ENCODE measurements at regions not wholly inside any gene's neighbourhood (a gene's known extent, or its start where the extent isn't known, plus 50 kb on each side); places are given as distances from the start of the nearest gene placed in this dataset.
A peak's percentile ranks its signal among the peaks of the same experiment; 100 is the strongest.

DNA sequence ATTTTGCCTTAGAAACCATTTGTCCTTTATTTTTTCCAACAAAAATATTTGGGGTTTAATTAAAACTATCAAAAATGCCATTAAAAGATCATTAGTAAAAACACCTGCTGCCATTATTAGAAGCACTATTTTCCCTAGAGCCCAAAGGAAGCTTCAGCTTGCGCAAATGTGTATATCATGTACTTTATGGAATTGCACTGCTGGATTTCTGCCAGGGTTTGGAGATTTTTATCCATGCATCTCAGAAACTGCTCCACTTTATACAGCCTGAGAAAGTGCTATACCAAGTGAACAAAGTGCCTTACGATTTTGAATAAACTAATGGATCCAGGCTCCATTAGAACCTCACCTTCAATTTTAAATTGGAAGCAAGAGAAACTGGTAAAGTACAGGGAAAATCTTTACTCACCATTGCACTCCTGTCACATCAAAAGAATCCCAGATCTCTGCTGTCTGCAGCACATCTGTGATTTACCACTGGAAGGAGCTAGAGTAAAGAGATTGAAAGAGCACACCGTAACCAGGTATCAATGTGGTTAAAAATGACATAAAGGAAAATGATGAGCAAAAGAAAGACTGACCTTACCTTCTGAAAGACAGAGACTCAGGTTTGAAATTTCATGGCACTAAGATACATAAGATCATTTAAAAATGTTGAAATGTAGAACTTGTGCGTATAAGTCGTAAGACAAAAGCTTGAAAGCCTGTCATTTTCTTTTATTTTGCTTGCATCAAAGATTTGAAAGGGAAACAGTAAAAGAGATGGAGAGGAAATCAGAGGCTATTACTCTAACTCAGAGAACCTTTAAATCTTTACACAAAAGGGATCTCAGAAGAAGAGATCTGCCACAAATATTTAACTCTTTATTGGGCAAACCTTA, 678.1 kb upstream of the GOT2 start:
- H3K27ac ChIP-seq, result no peak overlapping the region
- no peak overlapping the region for H3K4me2 ChIP-seq
- H2AFZ ChIP-seq, result no peak overlapping the region
- H4K20me1 ChIP-seq (ENCODE audit: insufficient read depth, poor library complexity, severe bottlenecking), result no peaks in the 10 kb centered on the region
- H3K79me2 ChIP-seq, result no peaks in the 10 kb centered on the region
- no peaks in the 10 kb centered on the region for H3K27me3 ChIP-seq
- H3K4me3 ChIP-seq, result no peak overlapping the region
- 51% methylated on average over 5 of the region's 5 CpGs for WGBS (ENCODE audit: low lambda C conversion rate, missing lambda C conversion rate)
- H3K9me3 ChIP-seq (ENCODE audit: low read depth), result no peaks in the 10 kb centered on the region
- TF ChIP-seq, protein P1, sequence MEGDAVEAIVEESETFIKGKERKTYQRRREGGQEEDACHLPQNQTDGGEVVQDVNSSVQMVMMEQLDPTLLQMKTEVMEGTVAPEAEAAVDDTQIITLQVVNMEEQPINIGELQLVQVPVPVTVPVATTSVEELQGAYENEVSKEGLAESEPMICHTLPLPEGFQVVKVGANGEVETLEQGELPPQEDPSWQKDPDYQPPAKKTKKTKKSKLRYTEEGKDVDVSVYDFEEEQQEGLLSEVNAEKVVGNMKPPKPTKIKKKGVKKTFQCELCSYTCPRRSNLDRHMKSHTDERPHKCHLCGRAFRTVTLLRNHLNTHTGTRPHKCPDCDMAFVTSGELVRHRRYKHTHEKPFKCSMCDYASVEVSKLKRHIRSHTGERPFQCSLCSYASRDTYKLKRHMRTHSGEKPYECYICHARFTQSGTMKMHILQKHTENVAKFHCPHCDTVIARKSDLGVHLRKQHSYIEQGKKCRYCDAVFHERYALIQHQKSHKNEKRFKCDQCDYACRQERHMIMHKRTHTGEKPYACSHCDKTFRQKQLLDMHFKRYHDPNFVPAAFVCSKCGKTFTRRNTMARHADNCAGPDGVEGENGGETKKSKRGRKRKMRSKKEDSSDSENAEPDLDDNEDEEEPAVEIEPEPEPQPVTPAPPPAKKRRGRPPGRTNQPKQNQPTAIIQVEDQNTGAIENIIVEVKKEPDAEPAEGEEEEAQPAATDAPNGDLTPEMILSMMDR (IDR thresholded peaks at IDR 0.05; ENCODE audit: poor library complexity), result peak; percentile 63
- TF ChIP-seq EZH2 (IDR thresholded peaks at IDR 0.05; ENCODE audit: borderline replicate concordance), result no peak
- TF ChIP-seq EZH2phosphoT487 (IDR thresholded peaks at IDR 0.05; ENCODE audit: low read depth, severe bottlenecking, unreplicated experiment), result no peak
- H3K9me2 ChIP-seq (replicated peaks; ENCODE audit: insufficient read depth), result no peaks in the 10 kb centered on the region
- no peaks in the 10 kb centered on the region for H3K4me1 ChIP-seq (ENCODE audit: insufficient read depth)
- no peaks in the 10 kb centered on the region for H3K36me3 ChIP-seq (replicated peaks; ENCODE audit: insufficient read depth, low read depth)
- DNase-seq (ENCODE audit: low spot score), result peak; percentile 10

DNA sequence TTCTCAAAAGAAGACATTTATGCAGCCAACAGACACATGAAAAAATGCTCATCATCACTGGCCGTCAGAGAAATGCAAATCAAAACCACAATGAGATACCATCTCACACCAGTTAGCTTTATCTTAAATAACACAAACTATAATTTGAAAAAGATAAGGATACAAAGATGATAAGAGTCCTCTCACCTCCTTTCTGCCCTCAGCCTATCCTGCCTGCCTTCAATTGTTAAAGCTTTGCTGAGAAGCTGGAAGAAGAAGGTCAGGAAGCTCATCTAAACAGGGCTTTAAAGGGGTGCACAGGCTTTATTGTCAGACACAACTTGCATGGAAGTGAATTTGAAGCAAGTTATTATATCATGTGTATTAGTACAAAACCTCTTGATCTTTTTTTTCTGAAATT, 676.3 kb upstream of the GOT2 start:
- no peak for DNase-seq (ENCODE audit: low spot score)
- H3K9me3 ChIP-seq (ENCODE audit: low read depth), result no peaks in the 10 kb centered on the region
- no peaks in the 10 kb centered on the region for H3K36me3 ChIP-seq (replicated peaks; ENCODE audit: insufficient read depth, low read depth)
- no peak for TF ChIP-seq EZH2phosphoT487 (IDR thresholded peaks at IDR 0.05; ENCODE audit: low read depth, severe bottlenecking, unreplicated experiment)
- no peaks in the 10 kb centered on the region for H3K4me1 ChIP-seq (ENCODE audit: insufficient read depth)
- H3K9me2 ChIP-seq (replicated peaks; ENCODE audit: insufficient read depth), result no peaks in the 10 kb centered on the region
- H2AFZ ChIP-seq, result no peak overlapping the region
- no peaks in the 10 kb centered on the region for H4K20me1 ChIP-seq (ENCODE audit: insufficient read depth, poor library complexity, severe bottlenecking)
- no peaks in the 10 kb centered on the region for H3K27me3 ChIP-seq
- H3K4me2 ChIP-seq, result no peak overlapping the region
- WGBS (ENCODE audit: low lambda C conversion rate, missing lambda C conversion rate), result 33% methylated on average over 1 of the region's 1 CpG
- no peaks in the 10 kb centered on the region for H3K79me2 ChIP-seq
- no peak overlapping the region for H3K27ac ChIP-seq
- no peak overlapping the region for H3K4me3 ChIP-seq

DNA sequence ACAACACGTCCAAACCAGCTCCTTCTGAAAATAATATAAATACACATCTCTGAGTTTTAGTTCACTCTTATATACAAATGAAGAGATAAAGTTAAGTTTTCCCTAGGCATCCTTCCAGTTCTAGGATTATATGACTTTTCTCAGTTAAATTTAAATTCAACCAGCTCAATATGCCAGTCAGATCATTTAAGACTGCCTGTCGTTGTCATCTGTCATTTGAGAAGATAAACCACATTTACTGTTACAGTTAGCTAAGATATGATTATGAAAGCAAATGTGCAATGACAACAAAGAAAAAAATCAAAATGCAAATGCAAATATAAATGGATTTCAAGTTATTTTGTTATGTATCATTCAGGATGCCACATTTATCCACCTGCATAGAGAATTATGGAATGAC, 671.7 kb upstream of the GOT2 start:
- H3K4me1 ChIP-seq (ENCODE audit: insufficient read depth), result no peaks in the 10 kb centered on the region
- H3K9me2 ChIP-seq (replicated peaks; ENCODE audit: insufficient read depth), result no peaks in the 10 kb centered on the region
- H3K27me3 ChIP-seq, result no peaks in the 10 kb centered on the region
- no peaks in the 10 kb centered on the region for H3K9me3 ChIP-seq (ENCODE audit: low read depth)
- no peak overlapping the region for H2AFZ ChIP-seq
- 86% methylated on average over 2 of the region's 2 CpGs for WGBS (ENCODE audit: low lambda C conversion rate, missing lambda C conversion rate)
- H3K27ac ChIP-seq, result no peak overlapping the region
- H3K4me2 ChIP-seq, result no peak overlapping the region
- H4K20me1 ChIP-seq (ENCODE audit: insufficient read depth, poor library complexity, severe bottlenecking), result no peaks in the 10 kb centered on the region
- H3K36me3 ChIP-seq (replicated peaks; ENCODE audit: insufficient read depth, low read depth), result no peaks in the 10 kb centered on the region
- no peak overlapping the region for H3K4me3 ChIP-seq
- H3K79me2 ChIP-seq, result no peaks in the 10 kb centered on the region
- TF ChIP-seq EZH2phosphoT487 (IDR thresholded peaks at IDR 0.05; ENCODE audit: low read depth, severe bottlenecking, unreplicated experiment) (no peak), EZH2 (IDR thresholded peaks at IDR 0.05; ENCODE audit: borderline replicate concordance) (no peak)
- TF ChIP-seq, protein P1 (IDR thresholded peaks at IDR 0.05; ENCODE audit: poor library complexity), result no peak
- DNase-seq (ENCODE audit: low spot score), result no peak

DNA sequence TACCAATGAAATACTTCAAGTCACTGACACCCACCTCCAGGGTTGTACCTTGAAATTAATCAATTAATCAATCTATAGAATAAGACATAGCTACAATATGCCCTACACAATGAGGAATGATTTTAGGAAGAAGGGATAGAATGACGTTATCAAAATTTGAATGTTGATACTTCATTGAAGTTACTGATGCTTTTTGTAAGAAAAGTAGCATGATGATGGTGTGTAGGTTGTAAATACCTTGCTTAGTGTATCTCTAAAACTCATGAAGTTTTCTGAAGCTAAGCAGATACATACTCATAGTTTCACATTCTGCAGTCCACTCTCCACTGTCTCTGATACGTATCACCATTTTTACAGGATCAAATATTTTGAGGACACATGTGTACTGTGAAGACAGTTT, 670.4 kb upstream of the GOT2 start:
- H2AFZ ChIP-seq, result no peak overlapping the region
- WGBS (ENCODE audit: low lambda C conversion rate, missing lambda C conversion rate), result 95% methylated on average over 2 of the region's 2 CpGs
- H3K4me1 ChIP-seq (ENCODE audit: insufficient read depth), result no peaks in the 10 kb centered on the region
- no peaks in the 10 kb centered on the region for H3K79me2 ChIP-seq
- H3K36me3 ChIP-seq (replicated peaks; ENCODE audit: insufficient read depth, low read depth), result no peaks in the 10 kb centered on the region
- no peaks in the 10 kb centered on the region for H3K9me2 ChIP-seq (replicated peaks; ENCODE audit: insufficient read depth)
- H3K4me2 ChIP-seq, result no peak overlapping the region
- no peaks in the 10 kb centered on the region for H4K20me1 ChIP-seq (ENCODE audit: insufficient read depth, poor library complexity, severe bottlenecking)
- TF ChIP-seq, protein P1 (IDR thresholded peaks at IDR 0.05; ENCODE audit: poor library complexity), result no peak
- TF ChIP-seq EZH2 (IDR thresholded peaks at IDR 0.05; ENCODE audit: borderline replicate concordance), result no peak
- TF ChIP-seq EZH2phosphoT487 (IDR thresholded peaks at IDR 0.05; ENCODE audit: low read depth, severe bottlenecking, unreplicated experiment), result no peak
- no peak for DNase-seq (ENCODE audit: low spot score)
- no peak overlapping the region for H3K4me3 ChIP-seq
- no peaks in the 10 kb centered on the region for H3K9me3 ChIP-seq (ENCODE audit: low read depth)
- no peaks in the 10 kb centered on the region for H3K27me3 ChIP-seq
- H3K27ac ChIP-seq, result no peak overlapping the region

Measured in hepatocyte (in vitro differentiated cells).